NT2/D1 (cell line): ENCODE measurements at regions not wholly inside any gene's neighbourhood (a gene's known extent, or its start where the extent isn't known, plus 50 kb on each side); places are given as distances from the start of the nearest gene placed in this dataset.

Source experiments
- DNase-seq: peaks from one replicate; pipeline ENCODE4 v3.0.0-alpha.2; 2011; ENCODE audit warnings: low read depth, low spot score
- H3K27me3 ChIP-seq: 2 replicates; pipeline ENCODE4 v1.6.0; 2011; ENCODE audit warnings: mild to moderate bottlenecking; ENCODE audit not compliant: insufficient read length, insufficient read depth
- H3K36me3 ChIP-seq: 2 replicates; pipeline ENCODE4 v1.6.1; 2011; ENCODE audit warnings: mild to moderate bottlenecking, low read length, mixed read lengths; ENCODE audit not compliant: insufficient read depth, insufficient read length
- H3K4me1 ChIP-seq: 2 replicates; pipeline ENCODE4 v1.5.1; 2011; ENCODE audit not compliant: insufficient read depth, insufficient read length
- H3K4me3 ChIP-seq: 2 replicates; pipeline ENCODE4 v1.5.1; 2011; ENCODE audit warnings: low read depth; ENCODE audit not compliant: insufficient read length
- H3K9ac ChIP-seq: 2 replicates; pipeline ENCODE4 v1.6.0; 2011; ENCODE audit warnings: low read depth; ENCODE audit not compliant: insufficient read length
- H3K9me3 ChIP-seq: 2 replicates; pipeline ENCODE4 v1.5.1; 2011; ENCODE audit warnings: mild to moderate bottlenecking, low read length; ENCODE audit not compliant: insufficient read depth
- SUZ12 ChIP-seq: IDR thresholded peaks from 2 replicates; pipeline ENCODE4 v1.6.1; 2011; ENCODE audit not compliant: insufficient read length, insufficient read depth; ENCODE audit errors: extremely low read depth
- YY1 ChIP-seq: IDR thresholded peaks from 2 replicates; pipeline ENCODE4 v1.6.1; 2011; ENCODE audit not compliant: insufficient read length, insufficient read depth
- ZNF274 ChIP-seq: IDR thresholded peaks from 2 replicates; pipeline ENCODE4 v1.6.1; 2011; ENCODE audit warnings: mild to moderate bottlenecking, low read depth, low read length

GRCh38 chr3:35045118-35045517, 594.2 kb upstream of the ARPP21 start:
- no peak for DNase-seq
- TF ChIP-seq ZNF274 (no peak), YY1 (no peak), SUZ12 (no peak)
- Histone ChIP-seq H3K9me3 (no peaks in the 10 kb centered on the region), H3K9ac (no peak overlapping the region), H3K4me3 (no peak overlapping the region), H3K4me1 (no peaks in the 10 kb centered on the region), H3K27me3 (no peaks in the 10 kb centered on the region), H3K36me3 (no peaks in the 10 kb centered on the region)

- no peak for DNase-seq
- H3K9ac ChIP-seq = no peak overlapping the region
- TF ChIP-seq ZNF274 = no peak
- TF ChIP-seq SUZ12 = no peak
- TF ChIP-seq YY1 = no peak
- no peaks in the 10 kb centered on the region for H3K4me1 ChIP-seq
- no peaks in the 10 kb centered on the region for H3K36me3 ChIP-seq
- H3K27me3 ChIP-seq = no peaks in the 10 kb centered on the region
- H3K9me3 ChIP-seq = no peaks in the 10 kb centered on the region
- H3K4me3 ChIP-seq = no peak overlapping the region
Observed at GRCh38 chr3:35064761-35065160, 574.6 kb upstream of the ARPP21 start.

DNA sequence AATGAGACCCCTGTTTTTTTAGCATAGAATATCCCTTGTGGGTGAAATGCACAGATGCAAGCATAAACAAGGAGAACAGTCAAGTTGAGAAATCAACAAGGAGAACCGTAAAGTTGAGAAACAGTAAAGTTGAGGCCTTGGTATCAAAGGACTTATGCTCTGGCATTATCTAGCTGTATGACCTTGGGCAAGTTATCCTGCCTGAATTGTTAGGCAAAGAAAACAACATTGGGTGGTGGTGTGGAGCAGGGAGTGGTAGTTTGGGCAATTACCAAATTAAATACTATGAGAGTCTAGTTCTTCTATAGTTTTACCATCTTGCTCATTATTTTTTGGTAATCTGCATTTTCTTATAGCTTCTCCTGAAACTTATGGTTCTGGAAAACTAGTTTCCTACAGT, 573.4 kb upstream of the ARPP21 start:
- Histone ChIP-seq H3K4me3 (no peak overlapping the region), H3K27me3 (no peaks in the 10 kb centered on the region), H3K4me1 (no peaks in the 10 kb centered on the region), H3K9me3 (no peaks in the 10 kb centered on the region), H3K36me3 (no peaks in the 10 kb centered on the region), H3K9ac (no peak overlapping the region)
- TF ChIP-seq SUZ12 (no peak), YY1 (no peak), ZNF274 (no peak)
- no peak for DNase-seq

GRCh38 chr3:35067750-35068149, 571.6 kb upstream of the ARPP21 start:
- Histone ChIP-seq H3K4me3 (no peak overlapping the region), H3K27me3 (no peaks in the 10 kb centered on the region), H3K4me1 (no peaks in the 10 kb centered on the region), H3K9ac (no peak overlapping the region), H3K36me3 (no peaks in the 10 kb centered on the region), H3K9me3 (no peaks in the 10 kb centered on the region)
- DNase-seq = no peak
- TF ChIP-seq ZNF274 (no peak), SUZ12 (no peak), YY1 (no peak)

DNA sequence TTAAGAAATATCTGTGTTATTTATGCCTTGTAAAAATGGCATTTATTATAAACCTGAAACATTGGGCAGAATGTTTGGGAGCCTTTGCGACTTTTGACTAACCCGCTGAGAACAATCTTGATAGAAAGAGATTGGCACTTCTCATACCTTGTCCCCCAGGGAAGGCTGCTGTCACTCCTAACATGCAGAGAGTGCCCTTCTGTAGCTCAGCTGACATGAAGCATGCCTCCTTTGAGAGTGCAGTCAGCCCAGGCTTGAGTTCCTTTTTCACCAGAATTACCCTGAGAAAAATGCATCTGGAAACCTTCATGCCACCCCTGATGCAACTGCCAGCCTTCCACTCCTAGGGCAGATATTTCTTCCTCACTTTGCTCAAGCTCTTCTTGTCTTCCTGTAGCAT, 569.2 kb upstream of the ARPP21 start:
- Histone ChIP-seq H3K9me3 (no peaks in the 10 kb centered on the region), H3K9ac (no peak overlapping the region), H3K36me3 (no peaks in the 10 kb centered on the region), H3K4me1 (no peaks in the 10 kb centered on the region), H3K4me3 (no peak overlapping the region), H3K27me3 (no peaks in the 10 kb centered on the region)
- DNase-seq = no peak
- no peak for TF ChIP-seq ZNF274
- no peak for TF ChIP-seq SUZ12
- TF ChIP-seq YY1 = no peak

GRCh38 chr3:35071772-35072171, 567.6 kb upstream of the ARPP21 start:
- Histone ChIP-seq H3K4me3 (no peak overlapping the region), H3K4me1 (no peaks in the 10 kb centered on the region), H3K27me3 (no peaks in the 10 kb centered on the region), H3K36me3 (no peaks in the 10 kb centered on the region), H3K9me3 (no peaks in the 10 kb centered on the region), H3K9ac (no peak overlapping the region)
- TF ChIP-seq SUZ12 = no peak
- no peak for TF ChIP-seq ZNF274
- no peak for TF ChIP-seq YY1
- DNase-seq = no peak

DNA sequence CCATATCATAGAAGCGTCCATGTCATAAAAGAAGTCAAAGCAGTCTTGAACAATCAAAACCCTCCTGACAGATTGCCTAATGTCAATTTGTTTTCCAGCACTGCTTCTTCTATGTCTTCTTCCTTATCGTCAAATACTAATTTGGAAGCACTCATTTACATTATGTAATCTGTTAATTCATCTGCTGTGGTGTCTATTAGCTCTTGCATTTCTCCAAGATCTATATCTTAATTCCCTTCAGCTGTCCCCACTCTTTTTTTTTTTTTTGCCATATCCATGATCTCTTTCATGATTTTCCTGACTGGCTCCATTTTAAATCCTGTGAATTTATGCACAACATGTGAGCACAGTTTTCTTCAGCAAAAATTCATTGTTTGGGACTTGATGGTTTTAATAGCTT, 560.5 kb upstream of the ARPP21 start:
- Histone ChIP-seq H3K9me3 (no peaks in the 10 kb centered on the region), H3K36me3 (no peaks in the 10 kb centered on the region), H3K9ac (no peak overlapping the region), H3K4me3 (no peak overlapping the region), H3K4me1 (no peaks in the 10 kb centered on the region), H3K27me3 (no peaks in the 10 kb centered on the region)
- DNase-seq = no peak
- TF ChIP-seq SUZ12 (no peak), YY1 (no peak), ZNF274 (no peak)

DNA sequence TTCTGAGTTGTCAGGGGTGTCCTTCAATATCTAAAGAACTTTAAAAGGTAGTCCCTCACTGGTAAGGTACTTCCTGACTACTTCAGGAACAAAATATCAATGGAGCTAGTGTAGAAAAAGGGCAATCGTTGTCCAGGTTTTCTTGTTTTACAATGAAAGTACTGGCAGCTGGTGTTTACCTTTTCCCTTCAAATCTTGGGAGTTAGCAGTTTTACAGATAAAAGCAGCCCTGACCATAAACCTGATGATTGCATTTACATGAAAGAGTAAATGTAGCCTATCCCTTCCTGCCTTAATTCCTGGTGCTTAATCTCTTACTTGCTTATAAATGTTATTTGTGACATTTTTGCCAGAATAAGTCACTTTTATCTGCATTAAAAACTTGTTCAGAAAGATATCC, 559.9 kb upstream of the ARPP21 start:
- H3K36me3 ChIP-seq = no peaks in the 10 kb centered on the region
- no peak overlapping the region for H3K4me3 ChIP-seq
- no peaks in the 10 kb centered on the region for H3K9me3 ChIP-seq
- no peak for TF ChIP-seq ZNF274
- TF ChIP-seq YY1 = no peak
- no peak for TF ChIP-seq SUZ12
- H3K9ac ChIP-seq = no peak overlapping the region
- no peak for DNase-seq
- no peaks in the 10 kb centered on the region for H3K27me3 ChIP-seq
- no peaks in the 10 kb centered on the region for H3K4me1 ChIP-seq
